NCI-H1694 treated with DMSO at 0.1 percent for 48 hours (cell line): ENCODE measurements at regions not wholly inside any gene's neighbourhood (a gene's known extent, or its start where the extent isn't known, plus 50 kb on each side); places are given as distances from the start of the nearest gene placed in this dataset.
"Not testable (repeated sequence)": the region's sequence is repeated elsewhere in the genome, so short reads cannot be mapped to it uniquely, and the experiment has no call there.

ENCODE experiments used
- DNase-seq: peaks from one replicate; lab custom pipeline; 2025; lab: John Stamatoyannopoulos, UW

DNA sequence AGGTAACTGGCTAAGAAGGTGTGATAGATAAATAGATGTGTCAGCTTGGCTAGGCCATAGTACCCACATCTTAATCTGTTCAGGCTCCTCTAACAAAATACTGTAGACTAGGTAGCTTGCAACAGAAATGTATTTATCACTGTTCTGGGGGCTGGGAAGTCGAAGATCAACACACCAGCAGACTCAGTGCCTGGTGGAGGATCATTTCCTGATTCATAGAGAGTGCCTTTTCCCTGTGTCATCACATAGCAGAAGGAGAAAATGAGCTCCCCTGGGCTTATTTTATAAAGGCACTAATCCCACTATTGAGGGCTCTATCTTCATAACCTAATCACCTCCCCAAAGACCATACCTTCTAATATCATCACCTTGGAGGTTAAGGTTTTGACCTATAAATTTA is 532.7 kb upstream of the OLFM3 start:
- DNase-seq, result no peak

DNA sequence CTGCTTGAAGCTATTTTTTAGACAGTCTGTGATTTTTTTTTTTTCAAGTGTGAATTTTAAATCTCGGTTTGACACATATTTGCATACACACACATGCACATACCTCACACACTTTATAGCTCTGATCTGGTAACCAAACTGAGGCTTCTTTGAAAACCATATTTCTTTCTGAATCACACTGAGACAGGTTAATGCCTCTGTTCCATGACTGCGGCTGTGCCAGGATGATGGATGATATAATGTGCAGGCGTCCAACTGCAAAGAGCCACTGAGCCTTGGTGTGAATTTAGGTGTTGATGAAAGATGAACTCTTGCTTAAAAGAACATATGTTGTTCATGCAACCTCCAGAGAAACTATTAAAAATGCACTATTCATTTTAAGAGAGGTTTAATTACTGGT is 504.0 kb upstream of the OLFM3 start:
- DNase-seq, result peak; percentile 77

DNA sequence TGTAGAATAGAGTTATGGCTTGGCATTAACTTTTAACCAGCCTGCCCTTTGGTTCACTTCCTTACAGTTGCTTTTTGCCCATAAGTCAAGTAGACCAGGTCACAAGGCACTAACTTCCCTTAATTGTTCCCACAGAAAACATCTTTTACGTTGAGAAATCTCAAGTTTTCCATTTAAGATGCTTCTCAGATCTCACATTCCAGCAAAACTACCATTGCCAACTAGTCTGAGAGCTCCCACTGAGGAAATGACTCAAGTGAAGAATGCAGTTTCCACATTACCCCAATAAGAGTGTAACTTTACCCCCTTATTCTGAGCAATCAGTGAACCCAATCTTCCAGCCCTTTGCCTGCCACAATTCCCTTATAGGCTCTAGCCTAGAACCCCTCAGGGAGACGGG is 502.2 kb upstream of the OLFM3 start:
- DNase-seq, result no peak

DNA sequence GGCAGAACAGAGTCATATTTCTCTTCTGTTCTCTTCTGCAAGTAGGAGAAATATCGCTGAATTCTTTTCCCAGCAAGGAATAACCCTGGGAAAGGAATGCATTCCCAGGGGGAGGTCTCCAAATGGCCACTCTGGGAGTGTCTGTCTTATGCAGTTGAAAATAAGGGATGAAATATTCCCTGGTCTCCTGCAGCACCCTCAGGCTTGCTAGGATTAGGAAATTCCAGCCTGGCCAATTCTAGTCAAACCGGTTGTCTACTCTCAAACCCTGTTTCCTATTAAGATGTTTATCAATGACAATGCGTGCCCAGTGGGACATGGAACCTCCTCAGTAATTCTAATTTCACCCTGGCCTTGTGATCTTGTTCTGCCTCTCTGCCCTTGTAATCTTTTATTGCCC is 501.1 kb upstream of the OLFM3 start:
- DNase-seq, result not testable (repeated sequence)

DNA sequence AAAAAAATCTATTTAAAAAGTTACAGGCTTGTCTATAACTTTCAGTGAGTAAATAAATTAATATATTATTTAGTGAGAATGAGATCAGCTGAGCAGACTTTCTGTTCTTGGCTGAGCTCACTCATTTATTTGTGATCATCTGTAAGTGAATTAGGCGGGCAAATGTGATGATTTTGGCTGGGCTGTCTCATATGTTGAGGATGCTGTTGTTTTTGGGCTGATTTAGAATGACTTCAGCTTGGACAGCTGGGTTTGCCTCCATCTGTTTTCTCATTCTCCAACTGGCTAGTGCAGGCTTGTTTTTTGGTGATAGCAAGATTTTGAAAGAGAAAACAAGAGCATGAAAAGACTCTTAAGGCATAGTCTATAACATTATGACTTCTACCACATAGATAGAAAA is 475.8 kb upstream of the OLFM3 start:
- peak; percentile 94 for DNase-seq

DNA sequence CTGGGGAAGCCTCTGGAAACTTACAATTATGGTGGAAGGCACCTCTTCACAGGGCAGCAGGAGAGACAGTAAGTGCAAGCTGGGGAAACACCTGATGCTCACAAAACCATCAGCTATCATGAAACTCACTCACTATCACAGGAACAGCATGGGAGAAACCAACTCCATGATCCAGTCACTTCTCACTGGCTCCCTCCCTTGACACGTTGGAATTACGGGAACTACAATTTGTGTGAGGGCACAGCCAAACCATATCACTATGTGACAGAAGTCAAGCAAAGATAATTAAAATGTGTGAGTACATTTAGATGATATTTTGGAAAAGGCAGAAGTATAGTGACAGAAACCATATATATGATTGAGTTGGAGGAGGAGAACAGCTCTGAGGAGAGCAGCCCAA is 474.0 kb upstream of the OLFM3 start:
- no peak for DNase-seq

DNA sequence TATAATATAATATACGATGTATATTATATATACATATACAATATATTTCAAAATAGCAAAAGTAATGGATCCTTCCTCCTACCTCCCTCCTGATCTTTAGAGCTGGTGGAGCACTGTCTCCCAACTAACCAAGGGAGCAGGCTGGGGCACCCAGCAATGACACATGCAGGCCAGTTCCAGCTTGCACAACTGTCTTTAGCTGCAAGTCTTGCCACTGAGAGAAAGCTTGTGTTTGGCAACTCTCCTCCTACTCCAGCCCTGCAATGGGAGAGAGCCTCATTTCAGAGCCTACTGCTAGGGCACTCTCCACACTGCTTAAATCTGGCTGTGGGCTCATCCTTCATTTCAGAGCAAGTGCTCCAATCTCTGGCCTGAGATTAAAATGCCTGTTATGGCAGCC is 469.8 kb upstream of the OLFM3 start:
- no peak for DNase-seq

DNA sequence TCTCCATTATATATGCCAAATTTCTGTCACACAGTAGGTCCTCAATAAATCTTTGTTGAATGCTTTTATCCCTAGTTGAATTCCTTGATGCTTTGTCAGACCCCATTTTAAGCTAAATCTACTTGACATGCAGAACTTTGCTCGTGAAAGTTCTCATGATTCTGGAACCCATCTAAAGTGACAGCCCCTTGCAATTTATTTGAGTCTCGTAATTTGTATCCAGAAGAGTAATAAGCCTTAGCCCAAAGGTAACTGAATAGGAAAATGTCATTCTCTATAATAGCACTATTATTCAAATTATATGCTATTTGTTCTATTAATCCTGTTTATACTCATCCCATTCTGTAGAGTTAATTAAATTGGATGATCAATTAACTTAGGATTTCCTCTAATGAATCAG is 466.6 kb upstream of the OLFM3 start:
- no peak for DNase-seq

DNA sequence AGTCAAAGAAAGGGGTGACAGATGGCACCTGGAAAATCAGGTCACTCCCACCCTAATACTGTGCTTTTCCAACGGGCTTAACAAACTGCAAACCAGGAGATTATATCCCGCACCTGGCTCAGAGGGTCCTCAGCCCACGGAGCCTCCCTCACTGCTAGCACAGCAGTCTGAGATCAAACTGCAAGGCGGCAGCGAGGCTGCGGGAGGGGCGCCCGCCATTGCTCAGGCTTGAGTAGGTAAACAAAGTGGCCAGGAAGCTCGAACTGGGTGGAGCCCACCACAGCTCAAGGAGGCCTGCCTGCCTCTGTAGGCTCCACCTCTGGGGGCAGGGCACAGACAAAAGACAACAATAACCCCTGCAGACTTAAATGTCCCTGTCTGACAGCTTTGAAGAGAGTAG is 445.6 kb upstream of the OLFM3 start:
- DNase-seq, result not testable (repeated sequence)

DNA sequence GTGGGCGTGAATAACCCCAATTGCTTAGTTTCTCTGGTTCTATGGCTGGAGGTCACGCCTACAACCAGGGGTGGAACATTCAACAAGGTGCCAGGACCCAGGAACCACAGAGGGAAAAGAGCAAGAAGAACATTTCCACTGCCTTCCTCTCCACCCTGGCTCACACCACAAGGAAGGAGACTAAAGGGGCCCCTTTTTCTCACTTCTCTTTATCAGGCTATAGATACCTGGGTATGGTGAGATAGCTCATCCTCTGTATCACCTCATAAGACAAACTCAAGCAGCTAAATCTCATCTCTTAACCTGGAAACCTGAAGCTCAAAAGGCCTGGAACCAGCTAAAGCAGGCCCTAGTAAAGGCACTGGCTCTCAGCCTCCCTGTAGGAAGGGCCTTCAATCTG is 438.8 kb upstream of the OLFM3 start:
- no peak for DNase-seq

DNA sequence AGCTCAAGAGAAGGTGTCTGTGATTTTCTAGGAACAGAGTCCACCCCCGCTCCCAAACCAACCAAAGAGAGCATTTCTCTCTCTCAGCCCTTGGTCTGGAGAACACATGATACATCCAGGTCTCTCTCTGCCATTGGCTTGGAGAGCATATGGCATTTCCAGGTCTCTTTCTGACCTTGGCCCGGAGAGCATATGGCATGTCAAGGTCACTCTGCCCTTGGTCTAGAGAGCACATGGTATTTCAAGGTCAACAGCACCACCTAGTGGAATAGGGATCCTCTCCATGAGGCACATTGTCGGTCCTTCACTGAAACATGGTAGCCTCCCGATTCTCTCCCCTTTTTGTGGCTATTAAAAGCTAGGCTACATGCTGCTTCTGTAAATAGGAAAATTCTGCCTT is 437.7 kb upstream of the OLFM3 start:
- peak; percentile 47 for DNase-seq

DNA sequence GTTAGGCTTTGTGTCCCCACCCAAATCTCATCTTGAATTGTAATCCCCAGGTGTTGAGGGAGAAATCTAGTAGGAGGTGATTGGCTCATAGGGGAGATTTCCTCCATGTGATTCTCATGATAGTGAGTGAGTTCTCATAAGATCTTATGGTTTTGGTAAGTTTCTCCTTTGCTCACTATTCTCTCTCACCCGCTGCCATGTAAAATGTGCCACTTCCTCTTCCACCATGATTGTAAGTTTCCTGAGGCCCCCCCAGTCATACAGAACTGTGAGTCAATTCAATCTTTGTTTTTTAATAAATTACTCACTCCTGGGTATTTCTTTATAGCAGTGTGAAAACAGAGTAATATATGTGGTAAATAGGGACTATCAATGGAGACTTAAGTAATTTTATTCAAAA is 434.5 kb upstream of the OLFM3 start:
- no peak for DNase-seq

DNA sequence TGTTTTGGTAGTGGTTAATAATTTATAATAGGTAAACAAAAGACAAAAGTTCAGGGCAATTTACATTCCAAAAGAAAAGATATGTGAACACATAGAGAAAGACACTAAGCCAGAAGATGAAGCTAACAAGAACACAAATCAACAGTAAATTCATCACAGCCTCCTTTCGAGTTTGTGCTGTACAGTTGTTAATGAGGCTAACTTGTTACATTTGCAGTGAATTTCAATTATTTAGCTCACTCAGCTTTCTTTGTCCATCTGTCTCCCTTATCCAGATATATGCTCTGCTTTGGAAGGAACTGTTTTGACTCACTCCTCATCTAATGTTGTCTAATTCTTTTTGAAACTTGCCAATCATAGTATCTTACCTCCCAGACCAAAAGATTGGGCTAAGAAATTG is 423.3 kb upstream of the OLFM3 start:
- peak; percentile 46 for DNase-seq
